ENCODE measurements at regions not wholly inside any gene's neighbourhood (a gene's known extent, or its start where the extent isn't known, plus 50 kb on each side); places are given as distances from the start of the nearest gene placed in this dataset.
"Not testable (repeated sequence)": the region's sequence is repeated elsewhere in the genome, so short reads cannot be mapped to it uniquely, and the experiment has no call there.

GRCh38 chr20:22734946-22735647, 150.7 kb upstream of the FOXA2 start:
- H3K27ac ChIP-seq (ENCODE audit: extremely low read depth, low read depth, low read length); H3K9me3 ChIP-seq (replicated peaks; ENCODE audit: control insufficient read depth, insufficient read depth, low read depth, low read length); H4K20me1 ChIP-seq (replicated peaks; ENCODE audit: control insufficient read depth, insufficient read depth, low read length); H3K9ac ChIP-seq (ENCODE audit: insufficient read depth in 1 of 2, low read depth in 2 of 2, low read length in 2 of 2); H3K4me3 ChIP-seq; in situ Hi-C loops (cut with MboI); H3K27me3 ChIP-seq (ENCODE audit: control insufficient read depth in 2 of 2, insufficient read depth in 2 of 2, low read length in 2 of 2); H3K79me2 ChIP-seq (ENCODE audit: control insufficient read depth, insufficient read depth, low read length); BruUV-seq (replicated peaks); H3K36me3 ChIP-seq (ENCODE audit: control insufficient read depth, insufficient read depth, low read length); H2AFZ ChIP-seq (ENCODE audit: low read depth, low read length); FAIRE-seq; H3K4me1 ChIP-seq (replicated peaks in 1 of 2; ENCODE audit: control insufficient read depth in 2 of 2, insufficient read depth in 2 of 2, low read length in 2 of 2); CTCF ChIA-PET (ENCODE audit: low intra/inter-chr PET ratio); H3K4me2 ChIP-seq (ENCODE audit: insufficient read depth, low read length); POLR2A ChIA-PET; H3K9me1 ChIP-seq (ENCODE audit: control insufficient read depth, insufficient read depth, low read length): not testable (repeated sequence)
- ATAC-seq (peak; percentile 54; the same call in 2 of the 3 replicates), DNase-seq (ENCODE audit: extremely low read depth in 1 of 4, low spot score in 3 of 4) (peak in 1 of 4 experiments; percentile 56)
- intact Hi-C loops (cut with micrococcal nuclease) = loop anchor here (5.0 kb wide), 1 partner anchor 237 kb away; no protein-coding TSS in a partner anchor
- 3% methylated on average over 9 of the region's 9 CpGs for WGBS (ENCODE audit: insufficient coverage, low coverage, missing lambda C conversion rate)
- TF ChIP-seq CTCF (IDR thresholded peaks at IDR 0.05 in 2 of 3, conservative IDR thresholded peaks at IDR 0.05 in 1 of 3; ENCODE audit: insufficient read depth in 2 of 3, low read depth in 1 of 3, low read length in 3 of 3) (peak; percentile 30 to 56 (median 41); a peak in 5 of 6 replicates), SMC3 (conservative IDR thresholded peaks at IDR 0.05; ENCODE audit: insufficient read depth, low read depth, low read length) (peak; percentile 15; the same call in 1 of the 2 replicates), CEBPB (tag; IDR thresholded peaks at IDR 0.05) (0 out of 2 replicates have a peak, but pooled peaks have one; percentile 17), ZNF766 (CRISPR knock-in tag; conservative IDR thresholded peaks at IDR 0.05) (peak; percentile 74), FOXK2 (conservative IDR thresholded peaks at IDR 0.05 in 1 of 2, IDR thresholded peaks at IDR 0.05 in 1 of 2; ENCODE audit: low read depth in 2 of 2) (peak; percentile 29 to 56; a peak in 1 of 4 replicates), RAD21 (CRISPR knock-in tag; conservative IDR thresholded peaks at IDR 0.05 in 1 of 2, IDR thresholded peaks at IDR 0.05 in 1 of 2) (peak; percentile 28 to 49; a peak in 2 of 4 replicates)
- TF ChIP-seq, protein P1, sequence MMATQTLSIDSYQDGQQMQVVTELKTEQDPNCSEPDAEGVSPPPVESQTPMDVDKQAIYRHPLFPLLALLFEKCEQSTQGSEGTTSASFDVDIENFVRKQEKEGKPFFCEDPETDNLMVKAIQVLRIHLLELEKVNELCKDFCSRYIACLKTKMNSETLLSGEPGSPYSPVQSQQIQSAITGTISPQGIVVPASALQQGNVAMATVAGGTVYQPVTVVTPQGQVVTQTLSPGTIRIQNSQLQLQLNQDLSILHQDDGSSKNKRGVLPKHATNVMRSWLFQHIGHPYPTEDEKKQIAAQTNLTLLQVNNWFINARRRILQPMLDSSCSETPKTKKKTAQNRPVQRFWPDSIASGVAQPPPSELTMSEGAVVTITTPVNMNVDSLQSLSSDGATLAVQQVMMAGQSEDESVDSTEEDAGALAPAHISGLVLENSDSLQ (IDR thresholded peaks at IDR 0.05) = peak; percentile 18; the same call in 1 of the 2 replicates

Data from K562 (cell line).